ENCODE measurements at regions not wholly inside any gene's neighbourhood (a gene's known extent, or its start where the extent isn't known, plus 50 kb on each side); places are given as distances from the start of the nearest gene placed in this dataset.

- TF ChIP-seq CTCF (IDR thresholded peaks at IDR 0.05) = no peak
- no peak for TF ChIP-seq EZH2 (IDR thresholded peaks at IDR 0.05; ENCODE audit: borderline replicate concordance, insufficient read depth, low read depth, low read length, poor library complexity, severe bottlenecking)
Measured at GRCh38 chr2:12073217-12073852, 326.9 kb downstream of the LPIN1 start.

All from B cell (primary cell).